HG02970 (cell line): ENCODE measurements at regions not wholly inside any gene's neighbourhood (a gene's known extent, or its start where the extent isn't known, plus 50 kb on each side); places are given as distances from the start of the nearest gene placed in this dataset.
"Not testable (repeated sequence)": the region's sequence is repeated elsewhere in the genome, so short reads cannot be mapped to it uniquely, and the experiment has no call there.

Experiments
- ATAC-seq: cut with Tn5 transposase; IDR thresholded peaks from one replicate; pipeline ENCODE4 v1.9.1; 2021; ENCODE audit warnings: mild to moderate bottlenecking, moderate library complexity, moderate number of reproducible peaks; ENCODE audit not compliant: unreplicated experiment, low FRiP score

- ATAC-seq = no peak
These were observed 129.9 kb upstream of the ANKH start for GRCh38 chr5:15001517-15001916.

DNA sequence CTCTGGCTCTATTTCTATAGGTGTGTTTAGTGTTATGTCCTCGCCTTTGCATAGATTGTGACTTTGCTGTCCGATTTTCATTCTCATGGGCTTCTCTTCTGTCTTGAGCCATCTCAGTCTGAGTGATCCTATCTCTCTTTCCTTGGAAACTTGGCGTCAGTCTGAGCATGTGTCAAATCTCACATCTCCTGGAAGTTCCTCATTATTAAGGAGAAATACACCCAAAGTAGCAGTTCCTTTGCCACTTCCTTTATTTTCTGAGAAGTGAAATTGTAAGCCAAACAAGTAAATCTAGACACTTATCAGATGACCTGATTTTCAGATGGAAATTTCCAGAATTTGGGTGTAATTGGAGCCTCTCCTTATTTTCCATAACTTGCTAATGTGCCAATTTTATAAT, 126.9 kb upstream of the ANKH start:
- ATAC-seq = no peak

- ATAC-seq = peak; percentile 68
These were observed 125.4 kb upstream of the ANKH start for GRCh38 chr5:14996997-14997396.

GRCh38 chr5:14995229-14995628, 123.7 kb upstream of the ANKH start:
- no peak for ATAC-seq

GRCh38 chr5:14993459-14994133, 122.0 kb upstream of the ANKH start:
- ATAC-seq = not testable (repeated sequence)

GRCh38 chr5:14992751-14993458, 121.3 kb upstream of the ANKH start:
- ATAC-seq = peak; percentile 58

DNA sequence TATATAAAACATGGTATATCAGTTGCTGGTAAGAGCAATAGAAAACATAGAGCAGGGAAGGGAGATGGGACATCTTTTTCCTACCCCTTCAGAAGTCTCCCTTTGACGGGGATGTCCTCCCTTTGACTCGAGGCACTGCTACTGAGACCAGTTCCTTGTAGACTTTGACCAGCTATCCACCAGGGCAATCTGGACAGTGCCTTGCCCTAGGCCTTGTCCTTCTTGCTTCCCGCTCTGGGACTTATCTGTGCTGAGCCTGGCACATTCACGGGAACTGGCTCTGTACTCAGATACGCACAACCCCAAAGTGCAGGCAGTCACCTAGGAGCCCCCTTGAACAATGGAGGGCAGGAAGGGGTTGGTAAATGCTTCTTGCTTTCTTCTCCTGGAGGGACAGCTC, 116.6 kb upstream of the ANKH start:
- no peak for ATAC-seq

DNA sequence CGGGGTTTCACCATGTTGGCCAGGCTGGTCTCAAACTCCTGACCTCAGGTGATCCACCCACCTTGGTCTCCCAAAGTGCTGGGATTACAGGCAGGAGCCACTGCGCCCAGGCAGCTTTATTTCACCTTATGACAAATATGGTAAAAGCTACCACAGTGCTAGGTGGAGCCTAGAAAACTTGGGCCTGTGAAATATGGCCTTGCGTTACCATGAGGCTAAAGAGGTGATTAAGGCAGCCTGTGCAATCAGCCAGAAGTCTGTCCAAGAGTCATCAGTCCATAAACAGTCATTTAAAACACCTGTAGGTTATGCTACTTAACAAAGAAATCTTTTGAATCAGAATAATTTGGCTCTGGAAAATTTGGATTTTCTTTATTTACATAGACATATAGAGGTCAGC, 114.8 kb upstream of the ANKH start:
- ATAC-seq = no peak

DNA sequence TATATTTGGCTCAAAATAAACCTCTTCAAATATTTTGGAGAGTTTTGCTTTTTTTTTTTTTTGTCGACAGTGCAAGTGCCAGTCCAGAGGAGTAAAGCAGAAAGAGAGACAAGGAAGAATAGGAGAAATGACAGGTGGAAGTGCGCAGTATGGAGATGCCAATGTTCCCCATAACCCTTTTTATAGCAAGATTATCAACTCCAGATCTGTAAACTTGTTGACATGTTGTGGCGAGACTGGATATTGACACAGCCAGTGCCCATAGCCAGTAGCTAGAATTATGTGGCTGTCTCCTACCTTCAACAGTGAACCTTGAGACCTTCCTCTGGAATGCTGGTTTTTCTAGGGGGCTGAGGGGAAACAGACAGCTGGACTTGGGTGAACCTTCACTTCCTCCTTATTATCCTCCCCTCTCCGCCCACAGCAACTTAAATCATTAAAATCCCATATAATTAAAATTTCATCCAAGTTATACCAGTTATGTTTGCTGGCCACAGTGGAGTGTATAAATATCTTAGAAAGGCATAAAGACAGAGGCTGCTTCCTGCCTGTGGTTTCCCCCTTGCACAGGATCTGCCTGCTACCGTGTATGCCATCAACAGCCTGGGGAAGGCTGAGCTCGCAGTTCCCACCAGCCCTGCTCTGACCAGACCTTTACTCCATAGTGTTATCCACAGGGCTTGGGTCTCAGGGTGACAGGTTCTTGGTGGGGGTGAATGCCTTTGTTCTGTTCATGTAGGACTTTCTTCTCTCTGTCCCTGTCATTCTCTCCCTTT, 112.3 kb upstream of the ANKH start:
- ATAC-seq = no peak

DNA sequence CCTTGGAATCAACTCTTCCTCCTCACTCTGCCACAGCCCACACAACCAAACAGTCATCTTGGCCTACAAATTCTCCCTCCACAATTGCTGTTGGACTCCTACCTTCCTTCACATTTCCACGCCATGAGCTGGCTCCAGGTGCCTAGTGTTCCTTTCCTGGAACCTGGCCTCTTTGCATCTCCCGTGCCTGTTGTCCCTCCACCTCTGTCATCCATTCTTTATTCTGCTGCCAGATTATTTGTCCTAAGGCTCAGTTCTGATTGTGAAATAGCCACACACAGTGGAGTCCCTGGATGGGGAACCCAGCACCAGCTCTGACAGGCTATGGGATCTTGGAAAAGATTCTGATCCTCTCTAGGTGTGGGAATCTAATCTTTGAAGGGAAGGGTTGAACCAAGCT, 109.1 kb upstream of the ANKH start:
- no peak for ATAC-seq

DNA sequence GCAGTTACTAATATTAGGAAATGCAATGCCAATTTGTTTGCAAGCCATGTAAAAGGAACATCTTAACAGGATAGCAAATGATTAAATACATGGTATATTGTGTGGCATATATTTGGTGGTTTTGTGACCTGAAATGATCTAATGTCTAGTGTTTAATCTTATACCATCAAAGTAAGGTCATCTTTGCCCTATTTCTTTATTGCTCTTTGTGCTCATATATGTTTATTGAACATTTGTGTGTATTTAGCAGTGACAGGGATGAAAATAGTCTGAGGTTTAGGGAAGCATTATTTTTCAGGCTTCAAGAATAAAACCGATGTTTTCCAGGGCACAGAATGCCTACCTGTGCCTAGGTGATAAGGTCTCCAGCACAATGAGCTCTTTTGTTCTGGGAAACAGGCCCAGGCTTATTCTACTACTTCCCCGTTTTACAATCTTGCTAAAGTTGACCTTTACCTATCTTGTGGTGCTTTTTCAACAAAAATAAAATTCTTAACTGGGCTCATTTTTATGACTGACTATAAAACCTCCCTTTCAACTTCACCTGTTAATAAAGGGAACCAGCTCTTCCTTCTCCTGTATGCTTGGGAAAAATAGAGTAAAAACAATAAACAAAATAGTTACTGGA, 105.6 kb upstream of the ANKH start:
- ATAC-seq = no peak

DNA sequence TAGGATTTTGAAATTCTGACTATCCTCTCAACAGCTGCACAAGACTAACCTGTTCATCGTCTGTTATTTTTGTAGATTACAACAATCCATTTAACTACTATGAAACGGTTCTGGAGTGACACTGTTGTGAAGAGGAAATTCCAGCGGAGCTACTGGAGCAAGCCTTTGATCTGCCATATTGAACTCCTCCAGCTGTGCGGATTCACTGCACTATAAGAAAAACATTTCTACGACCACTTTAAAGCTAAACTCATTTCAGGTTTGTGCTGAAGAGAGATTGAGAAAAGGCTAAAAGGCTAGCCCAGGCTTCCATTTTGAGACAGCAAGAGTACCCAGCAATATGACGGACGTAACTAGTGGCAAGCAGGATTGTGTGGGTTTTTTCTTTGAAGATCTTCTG, 104.9 kb upstream of the ANKH start:
- ATAC-seq = no peak

DNA sequence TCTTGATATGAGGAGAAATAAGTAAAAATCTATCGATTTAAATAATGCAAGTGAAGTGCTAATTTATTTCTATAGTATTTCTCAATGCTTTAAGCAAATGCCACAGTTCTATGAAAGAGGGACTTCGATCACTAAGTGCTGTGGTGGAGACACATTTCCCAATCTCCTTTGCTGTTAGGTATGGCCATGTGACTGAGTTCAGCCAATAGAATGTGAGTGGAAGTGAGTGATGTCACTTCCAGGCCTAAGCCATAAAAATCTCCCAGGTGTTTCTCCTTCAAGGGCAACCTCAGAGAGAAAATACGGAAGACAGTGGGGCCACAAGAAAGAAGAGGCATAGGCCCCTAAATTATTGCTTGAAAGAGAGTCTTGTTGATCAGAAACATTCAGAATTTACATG, 100.3 kb upstream of the ANKH start:
- ATAC-seq = no peak

- no peak for ATAC-seq
These were observed 97.2 kb upstream of the ANKH start for GRCh38 chr5:14968796-14969195.

DNA sequence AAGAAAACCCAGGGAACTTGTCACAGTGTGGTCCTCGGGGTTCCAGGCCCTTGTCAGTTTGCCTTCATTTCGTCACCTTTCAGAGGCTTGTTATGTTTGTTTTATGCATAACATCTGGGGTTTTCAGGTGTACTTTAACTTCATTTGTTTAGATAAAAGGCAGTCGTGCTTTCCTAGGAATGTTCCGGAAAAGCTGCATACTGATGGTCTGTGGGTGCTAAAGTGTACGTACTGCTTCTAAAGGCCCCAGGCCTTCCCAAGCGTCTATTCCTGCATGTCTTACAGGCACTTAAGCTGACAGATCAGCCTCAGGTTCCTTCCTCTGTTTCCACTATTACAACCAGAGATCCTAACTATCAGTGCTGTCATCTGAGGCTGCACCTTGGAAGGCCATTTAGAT, 95.6 kb upstream of the ANKH start:
- ATAC-seq = no peak

DNA sequence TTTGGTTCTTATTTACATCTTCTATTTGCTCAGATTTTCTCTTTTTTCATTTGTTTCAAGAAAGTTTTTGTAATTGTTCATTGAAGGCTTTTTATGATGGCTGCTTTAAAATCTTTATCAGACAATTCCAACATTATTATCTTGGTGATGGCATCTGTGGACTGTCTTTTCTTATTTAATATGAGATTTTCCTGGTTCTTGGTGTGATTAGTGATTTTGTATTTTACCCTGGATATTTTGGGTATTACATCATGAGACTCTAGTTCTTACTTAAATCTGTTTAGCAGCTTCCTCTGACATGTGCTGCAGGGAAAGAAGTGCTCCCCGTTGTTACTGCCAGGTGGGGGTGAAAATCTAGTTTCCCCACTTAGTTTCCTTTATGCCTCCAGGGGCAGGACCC, 94.2 kb upstream of the ANKH start:
- no peak for ATAC-seq

- no peak for ATAC-seq
These were observed 91.0 kb upstream of the ANKH start for GRCh38 chr5:14962604-14963003.

- no peak for ATAC-seq
These were observed 88.5 kb upstream of the ANKH start for GRCh38 chr5:14960120-14960462.

GRCh38 chr5:14959399-14960119, 88.0 kb upstream of the ANKH start:
- no peak for ATAC-seq

- no peak for ATAC-seq
These were observed 86.6 kb upstream of the ANKH start for GRCh38 chr5:14958188-14958587.
